Liver (tissue), 3 donors: ENCODE measurements at regions not wholly inside any gene's neighbourhood (a gene's known extent, or its start where the extent isn't known, plus 50 kb on each side); places are given as distances from the start of the nearest gene placed in this dataset.

Source experiments
- ATF3 ChIP-seq: IDR thresholded peaks from 2 replicates; pipeline ENCODE4 v1.6.1; 2016; ENCODE audit warnings: antibody characterized with exemption
- CTCF ChIP-seq: fragments of 150-350 bp; IDR thresholded peaks from 2 replicates; pipeline ENCODE4 v1.5.1; 2017; ENCODE audit warnings: improper control_type of control experiment, low read depth, low read length; ENCODE audit not compliant: missing input control
- FOXA1 ChIP-seq: IDR thresholded peaks from 2 replicates; pipeline ENCODE4 v1.6.1; 2016; ENCODE audit warnings: antibody characterized with exemption
- GABPA ChIP-seq, 2 donors: IDR thresholded peaks in 1 of 2; conservative IDR thresholded peaks in 1 of 2; 2 replicates each; pipeline ENCODE4 v1.6.1; 2016; ENCODE audit warnings: antibody characterized with exemption in 2 of 2, mild to moderate bottlenecking in 1 of 2, moderate library complexity in 1 of 2
- JUND ChIP-seq, 2 donors: IDR thresholded peaks; 2 replicates each; pipeline ENCODE4 v1.6.1; 2016; ENCODE audit warnings: antibody characterized with exemption in 2 of 2
- MAX ChIP-seq: IDR thresholded peaks from 2 replicates; pipeline ENCODE4 v1.6.1; 2016; ENCODE audit warnings: antibody characterized with exemption
- RAD21 ChIP-seq, 2 donors: IDR thresholded peaks; 2 replicates each; pipeline ENCODE4 v1.6.1; 2016; ENCODE audit warnings: antibody characterized with exemption in 2 of 2, mild to moderate bottlenecking in 2 of 2
- REST ChIP-seq: IDR thresholded peaks from 2 replicates; pipeline ENCODE4 v1.6.1; 2016; ENCODE audit warnings: antibody characterized with exemption, mild to moderate bottlenecking
- RXRA ChIP-seq, 2 donors: IDR thresholded peaks; 2 replicates each; pipeline ENCODE4 v1.6.1; 2017 to 2018; ENCODE audit warnings: antibody characterized with exemption in 2 of 2, mild to moderate bottlenecking in 1 of 2
- TAF1 ChIP-seq: conservative IDR thresholded peaks from 2 replicates; pipeline ENCODE4 v1.6.1; 2016; ENCODE audit warnings: antibody characterized with exemption, mild to moderate bottlenecking
- YY1 ChIP-seq: IDR thresholded peaks from 2 replicates; pipeline ENCODE4 v1.6.1; 2016; ENCODE audit warnings: antibody characterized with exemption, mild to moderate bottlenecking
- ZBTB33 ChIP-seq: IDR thresholded peaks from 2 replicates; pipeline ENCODE4 v1.6.1; 2016; ENCODE audit warnings: antibody characterized with exemption
- donor health status: healthy.
- donor health status: healthy.

GRCh38 chr6:15888798-15889772, 226.3 kb upstream of the DTNBP1 start:
- no peak for TF ChIP-seq GABPA (IDR thresholded peaks at IDR 0.05 in 1 of 2, conservative IDR thresholded peaks at IDR 0.05 in 1 of 2)
- TF ChIP-seq CTCF, result no peak
- TF ChIP-seq REST, result no peak
- TF ChIP-seq ATF3, result no peak
- no peak for TF ChIP-seq MAX
- TF ChIP-seq ZBTB33, result no peak
- TF ChIP-seq RXRA (IDR thresholded peaks at IDR 0.05), result no peak
- TF ChIP-seq JUND (IDR thresholded peaks at IDR 0.05), result no peak
- no peak for TF ChIP-seq TAF1
- no peak for TF ChIP-seq FOXA1
- no peak for TF ChIP-seq RAD21 (IDR thresholded peaks at IDR 0.05)
- no peak for TF ChIP-seq YY1
